GM18868 (cell line): ENCODE measurements at regions not wholly inside any gene's neighbourhood (a gene's known extent, or its start where the extent isn't known, plus 50 kb on each side); places are given as distances from the start of the nearest gene placed in this dataset.
"Not testable (repeated sequence)": the region's sequence is repeated elsewhere in the genome, so short reads cannot be mapped to it uniquely, and the experiment has no call there.

Experiments used
- ATAC-seq: cut with Tn5 transposase; IDR thresholded peaks from one replicate; pipeline ENCODE4 v1.9.1; 2021; ENCODE audit warnings: mild to moderate bottlenecking, moderate library complexity; ENCODE audit not compliant: unreplicated experiment

GRCh38 chr14:35949920-35950513 lies 123.9 kb downstream of the BRMS1L start:
- ATAC-seq: no peak

DNA sequence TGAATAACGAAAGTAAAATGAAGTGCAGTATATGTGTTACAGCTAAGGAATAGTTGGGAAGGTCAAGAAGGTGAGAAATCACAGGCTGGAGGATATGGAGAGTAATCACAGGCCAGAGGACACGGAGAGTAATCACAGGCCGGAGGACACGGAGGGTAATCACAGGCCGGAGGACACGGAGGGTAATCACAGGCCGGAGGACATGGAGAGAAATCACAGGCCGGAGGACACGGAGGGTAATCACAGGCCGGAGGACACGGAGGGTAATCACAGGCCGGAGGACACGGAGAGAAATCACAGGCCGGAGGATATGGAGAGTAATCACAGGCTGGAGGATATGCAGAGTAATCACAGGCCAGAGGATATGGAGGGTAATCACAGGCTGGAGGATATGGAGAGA lies 121.8 kb downstream of the BRMS1L start:
- ATAC-seq: not testable (repeated sequence)

DNA sequence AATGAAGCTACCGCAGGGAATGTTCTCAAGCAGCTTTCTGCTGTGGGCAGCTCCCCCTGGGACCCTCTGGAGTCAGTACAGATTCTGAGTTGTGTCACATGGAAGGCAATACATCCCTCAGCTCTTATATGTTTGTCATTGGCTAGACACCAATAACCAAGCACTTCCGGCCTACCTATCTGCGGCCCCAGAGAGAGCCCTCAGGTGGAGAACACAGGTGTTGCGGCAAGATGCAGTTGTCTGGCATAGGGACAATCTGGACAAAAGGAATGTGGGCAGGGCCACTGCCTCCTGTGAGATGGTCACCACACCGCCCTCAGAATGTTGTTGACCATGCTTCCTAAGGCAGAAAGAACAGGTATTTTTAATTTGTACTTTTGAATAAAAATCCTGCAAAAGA lies 118.7 kb downstream of the BRMS1L start:
- ATAC-seq: peak; percentile 68

GRCh38 chr14:35940291-35940690 lies 114.2 kb downstream of the BRMS1L start:
- no peak for ATAC-seq

DNA sequence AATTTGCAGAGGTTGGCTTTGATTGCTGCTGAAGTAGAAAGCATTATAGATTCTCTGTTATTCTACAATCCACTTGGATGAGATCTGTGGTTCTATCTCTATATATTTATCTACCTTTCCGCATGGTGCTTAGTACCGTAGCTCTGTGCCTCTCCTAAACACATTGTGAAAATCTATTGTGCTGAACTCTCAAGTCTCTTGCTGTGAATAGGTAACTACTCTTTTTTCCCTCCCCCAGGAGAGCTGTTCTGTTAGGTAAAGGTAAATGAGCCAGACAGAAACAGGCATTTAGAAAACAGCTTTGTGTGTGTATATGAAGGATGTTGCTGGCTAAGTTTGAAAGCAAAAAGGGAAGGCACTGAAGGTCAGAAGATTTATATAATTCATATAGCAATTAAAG lies 112.6 kb downstream of the BRMS1L start:
- ATAC-seq: no peak

DNA sequence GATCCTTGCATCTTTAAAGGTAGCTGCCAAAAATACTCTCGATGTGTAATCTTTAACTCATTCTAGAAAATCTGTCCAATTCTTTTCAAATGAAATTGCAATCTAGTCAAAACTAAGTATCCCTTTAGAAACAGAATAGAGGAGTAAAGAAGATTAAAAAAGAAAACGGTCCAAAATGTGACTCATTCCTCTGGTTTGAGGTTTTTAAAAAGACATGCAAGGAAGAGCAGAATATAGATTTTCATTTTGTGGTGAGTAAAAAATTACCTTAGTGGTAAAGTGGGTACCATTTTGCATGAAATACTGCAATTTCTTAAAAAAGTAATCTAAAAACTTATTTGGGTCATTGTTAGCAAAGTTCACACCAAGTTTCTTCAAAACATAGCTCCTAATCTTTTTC lies 108.4 kb downstream of the BRMS1L start:
- peak; percentile 67 for ATAC-seq

DNA sequence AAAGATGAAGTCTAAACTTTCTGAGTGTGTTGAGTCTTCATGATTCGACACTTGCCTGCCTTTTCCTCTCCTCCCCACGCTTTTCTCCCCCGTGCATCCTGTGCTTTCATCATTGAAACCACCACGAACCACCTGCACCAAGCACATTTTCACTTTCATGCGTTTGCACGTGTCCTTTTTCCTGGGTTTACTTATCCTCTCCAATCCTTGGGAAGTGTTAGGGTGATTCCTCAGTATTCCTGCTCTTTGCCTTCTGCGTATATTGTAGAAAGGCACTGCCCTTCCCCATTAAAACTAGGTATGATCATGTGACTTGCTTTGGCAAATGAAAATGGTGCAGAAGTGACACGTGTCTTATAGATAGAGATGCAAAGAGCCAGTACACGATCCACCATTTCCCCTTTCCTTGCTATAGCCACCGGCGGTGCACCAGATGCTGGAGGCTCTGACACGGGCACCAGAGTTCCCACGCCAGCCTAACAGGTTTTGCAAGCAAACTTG lies 106.6 kb downstream of the BRMS1L start:
- ATAC-seq: peak; percentile 55

DNA sequence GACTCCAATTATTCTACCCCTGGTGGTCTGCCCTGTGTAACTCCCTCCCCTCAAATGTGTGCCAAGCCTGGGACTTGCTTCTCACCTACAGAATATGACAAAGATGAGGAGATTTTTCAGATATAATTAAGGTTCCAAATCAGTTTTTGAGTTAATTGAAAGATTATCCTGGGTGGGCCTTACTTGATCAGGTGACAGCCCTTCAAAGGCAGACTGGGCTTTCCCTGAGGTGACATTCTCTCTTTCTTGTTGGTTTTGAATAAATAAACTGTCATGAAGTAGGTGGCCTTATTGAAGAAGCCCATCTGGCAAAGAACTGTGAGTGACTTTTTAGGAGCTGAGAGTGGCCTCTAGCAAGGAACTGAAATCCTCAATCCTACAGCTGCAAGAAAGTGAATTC lies 106.0 kb downstream of the BRMS1L start:
- ATAC-seq: peak; percentile 38

- ATAC-seq: no peak
Measured at GRCh38 chr14:35931346-35931745, 105.2 kb downstream of the BRMS1L start.

GRCh38 chr14:35929186-35929585 lies 103.0 kb downstream of the BRMS1L start:
- no peak for ATAC-seq

DNA sequence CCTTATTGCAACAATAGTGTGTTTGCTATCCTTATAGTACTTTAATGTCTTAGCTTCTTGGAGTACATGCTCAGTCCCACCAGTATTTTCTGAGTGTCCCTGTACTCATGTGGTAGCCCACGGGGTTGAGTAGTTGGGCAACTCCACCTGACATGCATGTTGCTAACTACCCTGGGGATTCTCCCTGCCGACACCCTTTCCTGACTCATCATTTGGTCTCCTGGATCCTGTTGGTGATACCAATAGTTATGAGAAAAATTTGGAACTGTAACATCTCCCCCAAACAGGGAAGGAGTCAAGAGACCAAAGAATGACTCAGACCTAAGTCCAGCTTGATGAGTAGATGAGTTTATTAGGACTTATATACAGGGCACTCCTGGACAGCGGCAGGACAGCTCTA lies 101.6 kb downstream of the BRMS1L start:
- ATAC-seq: no peak

- no peak for ATAC-seq
Measured at GRCh38 chr14:35925319-35925718, 99.2 kb downstream of the BRMS1L start.

DNA sequence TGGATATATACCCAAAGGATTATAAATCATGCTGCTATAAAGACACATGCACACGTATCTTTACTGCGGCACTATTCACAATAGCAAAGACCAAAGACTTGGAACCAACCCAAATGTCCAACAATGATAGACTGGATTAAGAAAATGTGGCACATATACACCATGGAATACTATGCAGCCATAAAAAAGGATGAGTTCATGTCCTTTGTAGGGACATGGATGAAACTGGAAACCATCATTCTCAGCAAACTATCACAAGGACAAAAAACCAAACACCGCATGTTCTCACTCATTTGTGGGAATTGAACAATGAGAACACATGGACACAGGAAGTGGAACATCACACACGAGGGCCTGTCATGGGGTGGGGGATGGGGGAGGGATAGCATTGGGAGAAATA lies 96.5 kb downstream of the BRMS1L start:
- not testable (repeated sequence) for ATAC-seq

GRCh38 chr14:35921745-35922144 lies 95.6 kb downstream of the BRMS1L start:
- ATAC-seq: no peak
